ENCODE measurements at regions not wholly inside any gene's neighbourhood (a gene's known extent, or its start where the extent isn't known, plus 50 kb on each side); places are given as distances from the start of the nearest gene placed in this dataset.

- POLR2A ChIA-PET, result no interaction called here
- CTCF ChIA-PET, result no interaction called here
- no peak for DNase-seq (ENCODE audit: extremely low spot score)
- no peak for TF ChIP-seq NFRKB (IDR thresholded peaks at IDR 0.05)
- no peak for TF ChIP-seq TARDBP (IDR thresholded peaks at IDR 0.05)
- no peak for TF ChIP-seq SUZ12 (IDR thresholded peaks at IDR 0.05)
- no peak for TF ChIP-seq PKNOX1 (IDR thresholded peaks at IDR 0.05)
- no peak for TF ChIP-seq ELF4 (IDR thresholded peaks at IDR 0.05)
- TF ChIP-seq FOXA1 (IDR thresholded peaks at IDR 0.05), result no peak
- no peak for TF ChIP-seq HDGF (IDR thresholded peaks at IDR 0.05; ENCODE audit: borderline replicate concordance)
- no peak for TF ChIP-seq ZNF384 (IDR thresholded peaks at IDR 0.05)
- no peak for TF ChIP-seq SP1 (IDR thresholded peaks at IDR 0.05)
- no peak for TF ChIP-seq LEF1 (IDR thresholded peaks at IDR 0.05; ENCODE audit: borderline replicate concordance)
- no peak for TF ChIP-seq BHLHE40 (IDR thresholded peaks at IDR 0.05; ENCODE audit: borderline replicate concordance)
- TF ChIP-seq FOXM1 (IDR thresholded peaks at IDR 0.05; ENCODE audit: borderline replicate concordance), result no peak
- no peak for TF ChIP-seq ARNT (IDR thresholded peaks at IDR 0.05)
- TF ChIP-seq L3MBTL2 (conservative IDR thresholded peaks at IDR 0.05), result no peak
- no peak for TF ChIP-seq FOXK2 (IDR thresholded peaks at IDR 0.05)
- no peak for TF ChIP-seq CTBP1 (IDR thresholded peaks at IDR 0.05; ENCODE audit: borderline replicate concordance)
Measured at GRCh38 chr2:116732322-116732721, 1082.2 kb upstream of the DDX18 start.

GRCh38 chr2:116733699-116734098, 1080.8 kb upstream of the DDX18 start:
- TF ChIP-seq SUZ12 (IDR thresholded peaks at IDR 0.05) (no peak), SP1 (IDR thresholded peaks at IDR 0.05) (no peak), ELF4 (IDR thresholded peaks at IDR 0.05) (no peak), L3MBTL2 (conservative IDR thresholded peaks at IDR 0.05) (no peak), FOXA1 (IDR thresholded peaks at IDR 0.05) (no peak), ZNF384 (IDR thresholded peaks at IDR 0.05) (no peak), PKNOX1 (IDR thresholded peaks at IDR 0.05) (no peak), CTBP1 (IDR thresholded peaks at IDR 0.05; ENCODE audit: borderline replicate concordance) (no peak), NFRKB (IDR thresholded peaks at IDR 0.05) (no peak), BHLHE40 (IDR thresholded peaks at IDR 0.05; ENCODE audit: borderline replicate concordance) (no peak), FOXM1 (IDR thresholded peaks at IDR 0.05; ENCODE audit: borderline replicate concordance) (no peak), TARDBP (IDR thresholded peaks at IDR 0.05) (no peak), LEF1 (IDR thresholded peaks at IDR 0.05; ENCODE audit: borderline replicate concordance) (no peak), FOXK2 (IDR thresholded peaks at IDR 0.05) (no peak)
- DNase-seq (ENCODE audit: extremely low spot score), result no peak
- ChIA-PET CTCF (no interaction called here), POLR2A (no interaction called here)

- TF ChIP-seq FOXK2 (IDR thresholded peaks at IDR 0.05), result no peak
- TF ChIP-seq SP1 (IDR thresholded peaks at IDR 0.05), result no peak
- TF ChIP-seq NFRKB (IDR thresholded peaks at IDR 0.05), result no peak
- TF ChIP-seq PKNOX1 (IDR thresholded peaks at IDR 0.05), result no peak
- TF ChIP-seq BHLHE40 (IDR thresholded peaks at IDR 0.05; ENCODE audit: borderline replicate concordance), result no peak
- TF ChIP-seq L3MBTL2 (conservative IDR thresholded peaks at IDR 0.05), result no peak
- no peak for TF ChIP-seq LEF1 (IDR thresholded peaks at IDR 0.05; ENCODE audit: borderline replicate concordance)
- TF ChIP-seq TARDBP (IDR thresholded peaks at IDR 0.05), result no peak
- TF ChIP-seq HDGF (IDR thresholded peaks at IDR 0.05; ENCODE audit: borderline replicate concordance), result no peak
- no peak for TF ChIP-seq ELF4 (IDR thresholded peaks at IDR 0.05)
- no peak for TF ChIP-seq CTBP1 (IDR thresholded peaks at IDR 0.05; ENCODE audit: borderline replicate concordance)
- ChIA-PET CTCF (no interaction called here), POLR2A (no interaction called here)
- no peak for DNase-seq (ENCODE audit: extremely low spot score)
Measured at GRCh38 chr2:116737951-116738350, 1076.5 kb upstream of the DDX18 start.

- DNase-seq (ENCODE audit: extremely low spot score), result no peak
- POLR2A ChIA-PET, result no interaction called here
- CTCF ChIA-PET, result no interaction called here
- TF ChIP-seq BHLHE40 (IDR thresholded peaks at IDR 0.05; ENCODE audit: borderline replicate concordance) (no peak), TARDBP (IDR thresholded peaks at IDR 0.05) (no peak)
Measured at GRCh38 chr2:116747103-116747502, 1067.4 kb upstream of the DDX18 start.

GRCh38 chr2:116749994-116750393, 1064.5 kb upstream of the DDX18 start:
- ChIA-PET CTCF (no interaction called here), POLR2A (no interaction called here)
- DNase-seq (ENCODE audit: extremely low spot score), result no peak

GRCh38 chr2:116754381-116755101, 1060.0 kb upstream of the DDX18 start:
- DNase-seq (ENCODE audit: extremely low spot score), result no peak
- ChIA-PET POLR2A (no interaction called here), CTCF (no interaction called here)
- no peak for TF ChIP-seq FOXA1 (IDR thresholded peaks at IDR 0.05)
- TF ChIP-seq FOXM1 (IDR thresholded peaks at IDR 0.05; ENCODE audit: borderline replicate concordance), result no peak
- TF ChIP-seq LEF1 (IDR thresholded peaks at IDR 0.05; ENCODE audit: borderline replicate concordance), result no peak
- no peak for TF ChIP-seq ARNT (IDR thresholded peaks at IDR 0.05)
- TF ChIP-seq SUZ12 (IDR thresholded peaks at IDR 0.05), result no peak
- TF ChIP-seq ZNF384 (IDR thresholded peaks at IDR 0.05), result no peak
- no peak for TF ChIP-seq BHLHE40 (IDR thresholded peaks at IDR 0.05; ENCODE audit: borderline replicate concordance)
- TF ChIP-seq TARDBP (IDR thresholded peaks at IDR 0.05), result no peak
- TF ChIP-seq FOXK2 (IDR thresholded peaks at IDR 0.05), result no peak
- TF ChIP-seq HDGF (IDR thresholded peaks at IDR 0.05; ENCODE audit: borderline replicate concordance), result no peak
- TF ChIP-seq SP1 (IDR thresholded peaks at IDR 0.05), result no peak
- TF ChIP-seq L3MBTL2 (conservative IDR thresholded peaks at IDR 0.05), result no peak

More at GRCh38 chr2:116749994-116750393, 1064.5 kb upstream of the DDX18 start:
- TF ChIP-seq CTBP1 (IDR thresholded peaks at IDR 0.05; ENCODE audit: borderline replicate concordance), result no peak
- TF ChIP-seq NFRKB (IDR thresholded peaks at IDR 0.05), result no peak
- TF ChIP-seq FOXM1 (IDR thresholded peaks at IDR 0.05; ENCODE audit: borderline replicate concordance), result no peak

All from HEK293T (cell line).